C4-2B (cell line): ENCODE measurements at regions not wholly inside any gene's neighbourhood (a gene's known extent, or its start where the extent isn't known, plus 50 kb on each side); places are given as distances from the start of the nearest gene placed in this dataset.

Source experiments
- CTCF ChIP-seq: fragments of 450-650 bp; conservative IDR thresholded peaks from 2 replicates; pipeline ENCODE4 v1.5.1; 2017; ENCODE audit warnings: mild to moderate bottlenecking
- ZFX ChIP-seq: fragments of 450-650 bp; IDR thresholded peaks from 2 replicates; pipeline ENCODE4 v1.6.1; 2017

DNA sequence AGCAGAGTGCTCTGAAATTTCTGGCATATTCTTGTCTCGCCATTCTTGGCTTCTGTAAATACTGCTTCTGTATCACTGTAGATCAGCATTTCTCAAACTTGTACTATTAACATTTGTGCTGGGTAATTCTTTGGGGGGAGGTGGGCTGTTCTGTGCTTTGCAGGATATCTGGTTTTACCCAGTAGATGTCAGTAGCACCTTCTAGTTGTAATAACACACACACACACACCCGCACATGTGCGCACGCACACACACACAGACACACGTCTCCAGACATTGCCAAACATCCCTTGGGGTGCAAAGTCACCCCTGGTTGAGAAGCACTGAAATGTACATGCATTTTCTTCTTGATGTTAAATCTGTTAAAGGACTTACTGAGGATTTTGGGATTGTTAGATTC lies 304.1 kb downstream of the MAT2B start:
- no peak; the same call in none of the 2 replicates for TF ChIP-seq CTCF
- TF ChIP-seq ZFX, result no peak
